Fibroblast of skin of left biceps (primary cell): ENCODE measurements at regions not wholly inside any gene's neighbourhood (a gene's known extent, or its start where the extent isn't known, plus 50 kb on each side); places are given as distances from the start of the nearest gene placed in this dataset.
"Not testable (repeated sequence)": the region's sequence is repeated elsewhere in the genome, so short reads cannot be mapped to it uniquely, and the experiment has no call there.

Experiments
- DNase-seq, 2 experiments: peaks; one replicate each; pipeline ENCODE4 v3.0.0-alpha.2; 2013; ENCODE audit warnings: low read depth in 2 of 2

- DNase-seq, result no peak
These were observed 222.0 kb upstream of the SYNCRIP start for GRCh38 chr6:85864453-85865401.

- no peak for DNase-seq
These were observed 213.5 kb upstream of the SYNCRIP start for GRCh38 chr6:85856235-85856634.

GRCh38 chr6:85838351-85839119, 195.8 kb upstream of the SYNCRIP start:
- not testable (repeated sequence) for DNase-seq

GRCh38 chr6:85828973-85829372, 186.3 kb upstream of the SYNCRIP start:
- DNase-seq, result no peak

- no peak for DNase-seq
These were observed 184.3 kb upstream of the SYNCRIP start for GRCh38 chr6:85826997-85827396.

- no peak for DNase-seq
These were observed 181.6 kb upstream of the SYNCRIP start for GRCh38 chr6:85824329-85824728.

GRCh38 chr6:85810558-85810957, 167.9 kb upstream of the SYNCRIP start:
- no peak for DNase-seq

- DNase-seq, result no peak
These were observed 161.0 kb upstream of the SYNCRIP start for GRCh38 chr6:85803721-85804120.

- DNase-seq, result no peak
These were observed 159.5 kb upstream of the SYNCRIP start for GRCh38 chr6:85802162-85802561.

- DNase-seq, result no peak
These were observed 156.4 kb upstream of the SYNCRIP start for GRCh38 chr6:85798931-85799652.

GRCh38 chr6:85797993-85798392, 155.3 kb upstream of the SYNCRIP start:
- DNase-seq, result no peak

GRCh38 chr6:85795945-85796344, 153.3 kb upstream of the SYNCRIP start:
- no peak for DNase-seq

GRCh38 chr6:85792254-85792653, 149.6 kb upstream of the SYNCRIP start:
- DNase-seq, result no peak

- no peak for DNase-seq
These were observed 133.2 kb upstream of the SYNCRIP start for GRCh38 chr6:85775883-85776282.

GRCh38 chr6:85772641-85773040, 130.0 kb upstream of the SYNCRIP start:
- DNase-seq, result no peak

- DNase-seq, result no peak
These were observed 129.3 kb upstream of the SYNCRIP start for GRCh38 chr6:85771925-85772430.

GRCh38 chr6:85771455-85771854, 128.8 kb upstream of the SYNCRIP start:
- DNase-seq, result no peak

GRCh38 chr6:85764844-85765243, 122.2 kb upstream of the SYNCRIP start:
- DNase-seq, result no peak

- DNase-seq, result no peak
These were observed 114.3 kb upstream of the SYNCRIP start for GRCh38 chr6:85756982-85757381.

- DNase-seq, result no peak
These were observed 112.2 kb upstream of the SYNCRIP start for GRCh38 chr6:85754894-85755293.

- no peak for DNase-seq
These were observed 109.9 kb upstream of the SYNCRIP start for GRCh38 chr6:85752602-85753001.
